Ishikawa (cell line): ENCODE measurements at regions not wholly inside any gene's neighbourhood (a gene's known extent, or its start where the extent isn't known, plus 50 kb on each side); places are given as distances from the start of the nearest gene placed in this dataset.

Experiments
- CEBPB ChIP-seq: IDR thresholded peaks from 2 replicates; pipeline ENCODE4 v1.6.1; 2012
- CREB1 ChIP-seq: IDR thresholded peaks from 2 replicates; pipeline ENCODE4 v1.6.1; 2012; ENCODE audit warnings: low read depth
- EGR1 ChIP-seq: IDR thresholded peaks from 2 replicates; pipeline ENCODE4 v1.6.1; 2012
- EP300 ChIP-seq: IDR thresholded peaks from 2 replicates; pipeline ENCODE4 v1.6.1; 2012; ENCODE audit warnings: borderline replicate concordance
- FOXM1 ChIP-seq: IDR thresholded peaks from 2 replicates; pipeline ENCODE4 v1.6.1; 2012; ENCODE audit warnings: low read depth, borderline replicate concordance
- NFIC ChIP-seq: IDR thresholded peaks from 2 replicates; pipeline ENCODE4 v1.6.1; 2012
- RAD21 ChIP-seq: IDR thresholded peaks from 2 replicates; pipeline ENCODE4 v1.6.1; 2012; ENCODE audit warnings: low read depth
- TAF1 ChIP-seq: IDR thresholded peaks from 2 replicates; pipeline ENCODE4 v1.6.1; 2012; ENCODE audit warnings: low read depth, mild to moderate bottlenecking
- TCF12 ChIP-seq: IDR thresholded peaks from 2 replicates; pipeline ENCODE4 v1.6.1; 2012; ENCODE audit warnings: low read depth
- TEAD4 ChIP-seq: IDR thresholded peaks from 2 replicates; pipeline ENCODE4 v1.6.1; 2012
- YY1 ChIP-seq: IDR thresholded peaks from 2 replicates; pipeline ENCODE4 v1.6.1; 2012; ENCODE audit warnings: low read depth
- ZBTB7A ChIP-seq: IDR thresholded peaks from 2 replicates; pipeline ENCODE4 v1.6.1; 2012; ENCODE audit warnings: low read depth
- TF ChIP-seq, protein P1 (sequence below): IDR thresholded peaks from 2 replicates; pipeline ENCODE4 v1.6.1; 2012
- TF ChIP-seq, protein P2 (sequence below): IDR thresholded peaks from 2 replicates; pipeline ENCODE4 v1.6.1; 2012
- TF ChIP-seq, protein P3 (sequence below): IDR thresholded peaks from 2 replicates; pipeline ENCODE4 v1.6.1; 2012; ENCODE audit warnings: low read depth, mild to moderate bottlenecking

DNA sequence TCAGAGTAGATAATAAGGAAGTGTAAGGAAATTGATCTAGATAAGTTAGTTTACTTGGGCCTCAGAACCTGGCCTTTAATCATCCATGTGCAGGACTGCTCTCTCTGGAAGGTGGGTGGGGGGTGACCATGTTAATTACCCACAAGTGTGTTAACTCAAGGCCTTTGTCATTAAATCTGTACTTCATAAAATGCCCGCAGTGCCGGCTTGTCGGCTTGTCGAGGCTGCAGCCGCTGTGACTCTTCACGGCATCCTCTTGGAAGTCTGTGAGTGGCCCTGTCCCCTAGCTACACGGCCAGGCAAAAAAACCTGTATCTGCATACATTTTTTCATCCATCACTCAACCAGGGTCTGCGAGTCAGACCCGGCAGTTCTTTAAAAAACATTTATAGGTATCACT is 70.9 kb upstream of the ASCC3 start:
- no peak for TF ChIP-seq RAD21
- TF ChIP-seq NFIC: no peak
- TF ChIP-seq, protein P1, sequence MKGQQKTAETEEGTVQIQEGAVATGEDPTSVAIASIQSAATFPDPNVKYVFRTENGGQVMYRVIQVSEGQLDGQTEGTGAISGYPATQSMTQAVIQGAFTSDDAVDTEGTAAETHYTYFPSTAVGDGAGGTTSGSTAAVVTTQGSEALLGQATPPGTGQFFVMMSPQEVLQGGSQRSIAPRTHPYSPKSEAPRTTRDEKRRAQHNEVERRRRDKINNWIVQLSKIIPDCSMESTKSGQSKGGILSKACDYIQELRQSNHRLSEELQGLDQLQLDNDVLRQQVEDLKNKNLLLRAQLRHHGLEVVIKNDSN: no peak
- no peak for TF ChIP-seq CREB1
- no peak for TF ChIP-seq TEAD4
- TF ChIP-seq EGR1: no peak
- TF ChIP-seq CEBPB: no peak
- TF ChIP-seq ZBTB7A: no peak
- no peak for TF ChIP-seq FOXM1
- TF ChIP-seq, protein P2, sequence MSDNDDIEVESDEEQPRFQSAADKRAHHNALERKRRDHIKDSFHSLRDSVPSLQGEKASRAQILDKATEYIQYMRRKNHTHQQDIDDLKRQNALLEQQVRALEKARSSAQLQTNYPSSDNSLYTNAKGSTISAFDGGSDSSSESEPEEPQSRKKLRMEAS: no peak
- TF ChIP-seq YY1: no peak
- TF ChIP-seq EP300: no peak
- no peak for TF ChIP-seq TAF1
- TF ChIP-seq TCF12: no peak
- TF ChIP-seq, protein P3, sequence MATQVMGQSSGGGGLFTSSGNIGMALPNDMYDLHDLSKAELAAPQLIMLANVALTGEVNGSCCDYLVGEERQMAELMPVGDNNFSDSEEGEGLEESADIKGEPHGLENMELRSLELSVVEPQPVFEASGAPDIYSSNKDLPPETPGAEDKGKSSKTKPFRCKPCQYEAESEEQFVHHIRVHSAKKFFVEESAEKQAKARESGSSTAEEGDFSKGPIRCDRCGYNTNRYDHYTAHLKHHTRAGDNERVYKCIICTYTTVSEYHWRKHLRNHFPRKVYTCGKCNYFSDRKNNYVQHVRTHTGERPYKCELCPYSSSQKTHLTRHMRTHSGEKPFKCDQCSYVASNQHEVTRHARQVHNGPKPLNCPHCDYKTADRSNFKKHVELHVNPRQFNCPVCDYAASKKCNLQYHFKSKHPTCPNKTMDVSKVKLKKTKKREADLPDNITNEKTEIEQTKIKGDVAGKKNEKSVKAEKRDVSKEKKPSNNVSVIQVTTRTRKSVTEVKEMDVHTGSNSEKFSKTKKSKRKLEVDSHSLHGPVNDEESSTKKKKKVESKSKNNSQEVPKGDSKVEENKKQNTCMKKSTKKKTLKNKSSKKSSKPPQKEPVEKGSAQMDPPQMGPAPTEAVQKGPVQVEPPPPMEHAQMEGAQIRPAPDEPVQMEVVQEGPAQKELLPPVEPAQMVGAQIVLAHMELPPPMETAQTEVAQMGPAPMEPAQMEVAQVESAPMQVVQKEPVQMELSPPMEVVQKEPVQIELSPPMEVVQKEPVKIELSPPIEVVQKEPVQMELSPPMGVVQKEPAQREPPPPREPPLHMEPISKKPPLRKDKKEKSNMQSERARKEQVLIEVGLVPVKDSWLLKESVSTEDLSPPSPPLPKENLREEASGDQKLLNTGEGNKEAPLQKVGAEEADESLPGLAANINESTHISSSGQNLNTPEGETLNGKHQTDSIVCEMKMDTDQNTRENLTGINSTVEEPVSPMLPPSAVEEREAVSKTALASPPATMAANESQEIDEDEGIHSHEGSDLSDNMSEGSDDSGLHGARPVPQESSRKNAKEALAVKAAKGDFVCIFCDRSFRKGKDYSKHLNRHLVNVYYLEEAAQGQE: no peak

DNA sequence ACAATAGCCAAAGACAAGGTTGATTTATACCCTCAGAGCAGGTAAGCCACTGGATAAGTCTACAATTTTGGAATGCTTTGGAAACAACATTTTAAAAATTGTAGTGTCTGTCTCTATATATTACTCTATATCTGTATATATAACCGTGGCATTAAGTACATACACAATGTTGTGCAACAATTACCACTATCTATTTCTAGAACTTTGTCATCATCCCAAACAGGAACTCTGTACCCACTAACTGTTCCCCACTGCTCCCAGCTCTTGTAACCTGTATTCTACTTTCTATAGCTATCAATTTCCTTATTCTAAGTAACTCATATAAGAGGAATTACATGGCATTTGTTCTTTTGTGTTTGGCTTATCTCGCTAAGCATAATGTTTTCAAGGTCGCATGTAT is 78.2 kb upstream of the ASCC3 start:
- TF ChIP-seq TEAD4: no peak
- no peak for TF ChIP-seq EGR1
- TF ChIP-seq TCF12: no peak
- TF ChIP-seq, protein P3: no peak
- TF ChIP-seq, protein P1: no peak
- no peak for TF ChIP-seq NFIC
- TF ChIP-seq YY1: no peak
- TF ChIP-seq, protein P2: no peak
- no peak for TF ChIP-seq RAD21
- no peak for TF ChIP-seq ZBTB7A
- TF ChIP-seq CREB1: no peak
- TF ChIP-seq TAF1: no peak
- no peak for TF ChIP-seq EP300
- TF ChIP-seq FOXM1: no peak
- no peak for TF ChIP-seq CEBPB

DNA sequence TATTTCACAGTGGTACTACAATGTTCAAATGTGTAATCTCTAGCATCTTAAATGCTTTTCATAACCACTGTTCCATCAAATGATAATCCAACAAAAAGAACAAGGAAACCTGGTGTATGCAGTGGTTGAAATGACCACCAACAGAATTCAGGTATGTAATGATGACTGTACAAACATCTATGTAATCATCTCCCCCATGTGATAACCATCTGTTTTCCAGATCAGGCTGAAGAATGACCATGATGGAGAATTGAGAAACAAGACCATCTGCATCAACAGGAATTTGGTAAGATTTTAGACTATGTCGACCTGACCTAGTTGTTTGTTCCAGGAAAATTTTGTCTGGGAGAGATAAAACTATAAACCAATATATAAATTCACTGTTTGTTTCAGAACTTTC is 81.3 kb upstream of the ASCC3 start:
- TF ChIP-seq ZBTB7A (no peak), TCF12 (no peak), TAF1 (no peak), RAD21 (no peak), NFIC (no peak)
- TF ChIP-seq, protein P2: no peak

DNA sequence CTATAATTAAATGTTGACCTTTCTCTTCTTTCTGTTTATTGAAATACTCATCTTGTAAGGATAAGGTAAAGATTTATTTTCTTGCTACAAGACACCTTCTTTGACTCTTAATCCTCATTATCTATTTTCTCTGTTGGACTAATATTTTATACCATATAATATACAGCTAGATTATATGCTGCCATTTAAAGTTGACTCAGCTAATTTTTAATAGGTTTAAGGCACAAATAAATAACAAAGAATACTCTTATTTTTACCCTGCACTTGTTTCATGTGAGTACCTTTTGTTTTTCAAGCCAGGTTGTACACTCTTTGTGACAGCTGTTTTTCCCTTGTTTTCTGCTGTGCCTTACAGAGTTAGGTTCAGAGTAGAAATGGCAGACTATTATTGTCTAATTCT is 83.9 kb upstream of the ASCC3 start:
- no peak for TF ChIP-seq TCF12

DNA sequence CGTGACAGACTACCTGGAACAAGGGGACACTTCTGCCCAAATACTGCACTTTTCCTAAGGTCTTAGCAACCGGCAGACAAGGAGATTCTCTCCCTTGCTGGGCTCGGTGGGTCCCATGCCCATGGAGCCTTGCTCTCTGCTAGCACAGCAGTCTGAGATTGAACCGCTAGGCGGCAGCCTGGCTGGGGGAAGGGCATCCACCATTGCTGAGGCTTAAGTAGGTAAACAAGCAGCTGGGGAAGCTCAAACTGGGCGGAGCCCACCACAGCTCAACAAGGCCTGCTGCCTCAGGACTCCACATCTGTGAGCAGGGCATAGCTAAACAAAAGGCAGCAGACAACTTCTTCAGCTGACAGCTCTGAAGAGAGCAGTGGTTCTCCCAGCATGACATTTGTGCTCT is 87.8 kb upstream of the ASCC3 start:
- TF ChIP-seq, protein P2: no peak

DNA sequence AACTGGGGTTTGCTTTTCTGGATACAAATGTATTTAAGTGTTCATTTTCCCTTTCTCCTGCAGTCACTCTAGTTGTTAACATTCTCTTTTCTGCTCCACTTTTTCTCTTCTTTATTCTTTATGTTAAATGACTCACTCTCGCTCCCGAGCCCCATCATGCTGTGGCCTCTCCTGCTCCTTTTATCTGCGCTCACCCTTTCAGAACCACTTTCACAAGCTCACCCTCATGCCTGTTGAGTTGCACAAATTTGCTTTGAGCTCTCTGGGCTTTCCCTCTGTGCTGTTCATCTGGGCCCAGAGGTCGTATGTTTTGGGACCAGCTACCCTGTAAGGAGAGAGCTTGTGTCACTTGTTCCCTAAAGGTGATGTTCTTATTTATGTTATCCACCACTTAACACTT is 98.1 kb upstream of the ASCC3 start:
- TF ChIP-seq TCF12 (no peak), TEAD4 (no peak), TAF1 (no peak), NFIC (no peak), CEBPB (no peak), EP300 (no peak), EGR1 (no peak), FOXM1 (no peak), YY1 (no peak), ZBTB7A (no peak), RAD21 (no peak), CREB1 (no peak)
- TF ChIP-seq, protein P3: no peak
- TF ChIP-seq, protein P1: no peak
- TF ChIP-seq, protein P2: no peak
